Natural killer cell (primary cell): ENCODE measurements at regions not wholly inside any gene's neighbourhood (a gene's known extent, or its start where the extent isn't known, plus 50 kb on each side); places are given as distances from the start of the nearest gene placed in this dataset.

Experiments
- ATAC-seq, 3 donors: fragments of 150-1000 bp in 2 of 3; fragments of 200-7000 bp in 1 of 3; cut with Tn5 transposase; 1 replicate in 1 of 3; 2 replicates in 2 of 3; pipeline ENCODE4 v1.10.0; 2021; ENCODE audit warnings: mild to moderate bottlenecking in 2 of 3, moderate library complexity in 2 of 3
- DNase-seq, 2 donors: peaks; one replicate each; pipeline versions ENCODE4 v3.0.0 to v3.0.0-alpha.2; 2013 to 2021; ENCODE audit warnings: mixed read lengths in 1 of 2
- H3K27ac ChIP-seq: one replicate; pipeline ENCODE4 v1.5.1; 2013; ENCODE audit warnings: mild to moderate bottlenecking, low read length
- H3K27me3 ChIP-seq: one replicate; pipeline ENCODE4 v1.6.1; 2013; ENCODE audit warnings: low read length; ENCODE audit not compliant: control insufficient read depth, insufficient read depth
- H3K36me3 ChIP-seq: one replicate; pipeline ENCODE4 v1.6.1; 2013; ENCODE audit warnings: low read length; ENCODE audit not compliant: control insufficient read depth, insufficient read depth
- H3K4me1 ChIP-seq: one replicate; pipeline ENCODE4 v1.6.1; 2013; ENCODE audit warnings: low read length; ENCODE audit not compliant: control insufficient read depth, insufficient read depth
- H3K4me3 ChIP-seq: one replicate; pipeline ENCODE4 v1.5.1; 2013; ENCODE audit warnings: low read length
- H3K9me3 ChIP-seq: one replicate; pipeline ENCODE4 v1.6.1; 2013; ENCODE audit warnings: low read length; ENCODE audit not compliant: control insufficient read depth, insufficient read depth
- H3K27ac Mint-ChIP-seq, 2 donors: one replicate each; pipeline ENCODE4 v1.8.0; 2022; ENCODE audit warnings: mild to moderate bottlenecking in 2 of 2, mixed read lengths in 2 of 2, moderate library complexity in 1 of 2
- H3K27me3 Mint-ChIP-seq, 2 donors: one replicate each; pipeline ENCODE4 v1.8.0; 2022; ENCODE audit warnings: low read depth in 2 of 2, mixed read lengths in 2 of 2
- H3K36me3 Mint-ChIP-seq: one replicate; pipeline ENCODE4 v1.8.0; 2022; ENCODE audit warnings: mixed read lengths
- H3K4me1 Mint-ChIP-seq, 2 donors: one replicate each; pipeline ENCODE4 v1.8.0; 2022; ENCODE audit warnings: mixed read lengths in 2 of 2
- H3K4me3 Mint-ChIP-seq: one replicate; pipeline ENCODE4 v1.8.0; 2022; ENCODE audit warnings: mild to moderate bottlenecking, moderate library complexity, mixed read lengths
- H3K9me3 Mint-ChIP-seq, 2 donors: one replicate each; pipeline ENCODE4 v1.8.0; 2022; ENCODE audit warnings: mixed read lengths in 2 of 2
- WGBS: methylation state at CpG from one replicate; pipeline ENCODE4 v1.1.7; 2013; ENCODE audit warnings: missing lambda C conversion rate; ENCODE audit not compliant: insufficient coverage; 5-methylcytosine and 5-hydroxymethylcytosine counted together
- intact Hi-C: fragments of 100-400 bp; cut with micrococcal nuclease; formaldehyde crosslinking; loops from one replicate; pipeline ENCODE4 v1.14.2; 2022
- TF ChIP-seq, protein P1 (sequence below): fragments of 200-600 bp; IDR thresholded peaks from one replicate; pipeline ENCODE4 v1.8.0; 2022; ENCODE audit warnings: antibody characterized with exemption

DNA sequence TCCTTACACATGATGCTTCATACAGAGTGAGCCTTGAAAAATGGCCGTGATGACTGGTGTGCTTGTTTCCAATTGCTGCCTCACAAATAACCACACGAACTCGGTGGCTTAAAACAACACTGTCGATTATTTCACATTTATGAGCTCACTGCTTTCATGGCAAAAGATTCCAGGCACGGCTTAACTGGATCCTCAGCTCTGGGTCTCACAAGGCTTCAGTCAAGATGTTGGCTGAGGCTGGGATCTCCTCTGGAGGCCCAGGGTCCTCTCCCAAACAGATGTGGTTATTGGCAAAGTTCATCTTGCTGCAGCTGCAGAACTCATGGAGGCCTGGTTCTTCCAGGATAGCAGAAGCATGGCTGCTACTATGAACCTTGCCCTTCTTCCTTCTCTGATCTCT, 144.6 kb downstream of the TFAP2C start:
- DNase-seq = no peak
- ATAC-seq = no peak
- Mint-ChIP-seq H3K36me3 (no peaks in the 10 kb centered on the region), H3K27me3 (peaks cover 3 to 8% of the 10 kb centered on the region in 2 donors), H3K27ac (no peak overlapping the region), H3K9me3 (no peaks in the 10 kb centered on the region), H3K4me1 (no peaks in the 10 kb centered on the region), H3K4me3 (no peak overlapping the region)
- Histone ChIP-seq H3K36me3 (no peaks in the 10 kb centered on the region), H3K27me3 (no peaks in the 10 kb centered on the region), H3K4me1 (no peaks in the 10 kb centered on the region), H3K27ac (no peak overlapping the region), H3K4me3 (no peak overlapping the region), H3K9me3 (no peaks in the 10 kb centered on the region)
- intact Hi-C loops = no loop called here
- TF ChIP-seq, protein P1, sequence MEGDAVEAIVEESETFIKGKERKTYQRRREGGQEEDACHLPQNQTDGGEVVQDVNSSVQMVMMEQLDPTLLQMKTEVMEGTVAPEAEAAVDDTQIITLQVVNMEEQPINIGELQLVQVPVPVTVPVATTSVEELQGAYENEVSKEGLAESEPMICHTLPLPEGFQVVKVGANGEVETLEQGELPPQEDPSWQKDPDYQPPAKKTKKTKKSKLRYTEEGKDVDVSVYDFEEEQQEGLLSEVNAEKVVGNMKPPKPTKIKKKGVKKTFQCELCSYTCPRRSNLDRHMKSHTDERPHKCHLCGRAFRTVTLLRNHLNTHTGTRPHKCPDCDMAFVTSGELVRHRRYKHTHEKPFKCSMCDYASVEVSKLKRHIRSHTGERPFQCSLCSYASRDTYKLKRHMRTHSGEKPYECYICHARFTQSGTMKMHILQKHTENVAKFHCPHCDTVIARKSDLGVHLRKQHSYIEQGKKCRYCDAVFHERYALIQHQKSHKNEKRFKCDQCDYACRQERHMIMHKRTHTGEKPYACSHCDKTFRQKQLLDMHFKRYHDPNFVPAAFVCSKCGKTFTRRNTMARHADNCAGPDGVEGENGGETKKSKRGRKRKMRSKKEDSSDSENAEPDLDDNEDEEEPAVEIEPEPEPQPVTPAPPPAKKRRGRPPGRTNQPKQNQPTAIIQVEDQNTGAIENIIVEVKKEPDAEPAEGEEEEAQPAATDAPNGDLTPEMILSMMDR = no peak
- 94% methylated on average over 5 of the region's 5 CpGs for WGBS

DNA sequence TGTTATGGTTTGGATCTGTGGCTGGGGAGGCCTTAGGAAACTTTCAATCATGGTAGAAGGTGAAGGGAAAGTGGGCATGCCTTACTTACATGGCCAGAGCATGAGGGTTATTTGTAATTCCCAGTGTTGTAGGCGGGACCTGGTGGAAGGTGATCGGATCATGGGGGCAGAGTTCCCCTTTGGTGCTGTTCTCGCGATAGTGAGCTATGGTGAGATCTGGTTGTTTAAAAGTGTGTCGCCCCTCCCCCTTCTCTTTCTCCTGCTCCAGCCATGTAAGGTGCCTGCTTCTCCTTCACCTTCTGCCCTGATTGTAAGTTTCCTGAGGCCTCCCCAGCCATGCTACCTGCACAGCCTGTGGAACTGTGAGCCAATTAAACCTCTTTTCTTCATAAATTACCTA, 145.8 kb downstream of the TFAP2C start:
- H3K36me3 Mint-ChIP-seq = no peaks in the 10 kb centered on the region
- Histone ChIP-seq H3K36me3 (no peaks in the 10 kb centered on the region), H3K4me1 (no peaks in the 10 kb centered on the region), H3K4me3 (no peak overlapping the region), H3K27ac (no peak overlapping the region), H3K9me3 (no peaks in the 10 kb centered on the region), H3K27me3 (no peaks in the 10 kb centered on the region)
- H3K27me3 Mint-ChIP-seq = peaks cover 7 to 12% of the 10 kb centered on the region in 2 donors
- intact Hi-C loops = no loop called here
- WGBS = 91% methylated on average over 4 of the region's 5 CpGs
- no peak for ATAC-seq
- H3K27ac Mint-ChIP-seq = no peak overlapping the region
- no peaks in the 10 kb centered on the region for H3K4me1 Mint-ChIP-seq
- TF ChIP-seq, protein P1 = no peak
- H3K9me3 Mint-ChIP-seq = no peaks in the 10 kb centered on the region
- no peak for DNase-seq
- no peak overlapping the region for H3K4me3 Mint-ChIP-seq

DNA sequence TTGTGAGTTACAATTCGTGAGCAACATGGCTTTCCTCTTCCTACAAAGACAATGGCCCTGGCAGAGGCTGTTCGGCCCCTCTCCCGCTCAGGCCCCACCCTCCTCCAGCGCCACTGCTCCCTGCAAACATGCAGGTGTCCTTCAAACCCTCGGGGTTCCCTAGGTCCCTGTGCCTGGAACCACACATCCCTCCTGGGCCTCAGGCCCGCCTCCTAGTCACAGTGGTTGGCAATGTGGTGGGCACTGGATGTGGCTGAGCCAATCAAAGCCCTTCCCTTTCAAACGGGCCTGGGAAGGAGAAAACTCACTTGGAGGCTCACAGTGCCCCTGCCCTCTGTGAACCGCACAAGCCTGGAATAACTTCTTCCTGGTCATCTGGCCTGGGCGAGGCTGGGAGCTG, 147.2 kb downstream of the TFAP2C start:
- no peak for DNase-seq
- Mint-ChIP-seq H3K4me3 (no peak overlapping the region), H3K36me3 (no peaks in the 10 kb centered on the region), H3K27ac (no peak overlapping the region), H3K27me3 (peaks cover 10 to 14% of the 10 kb centered on the region in 2 donors), H3K4me1 (no peaks in the 10 kb centered on the region), H3K9me3 (no peaks in the 10 kb centered on the region)
- no peaks in the 10 kb centered on the region for H3K36me3 ChIP-seq
- ATAC-seq = no peak
- TF ChIP-seq, protein P1 = no peak
- intact Hi-C loops = no loop called here
- no peak overlapping the region for H3K27ac ChIP-seq
- WGBS = 69% methylated on average over 9 of the region's 9 CpGs
- no peak overlapping the region for H3K4me3 ChIP-seq
- H3K4me1 ChIP-seq = no peaks in the 10 kb centered on the region
- H3K27me3 ChIP-seq = no peaks in the 10 kb centered on the region
- H3K9me3 ChIP-seq = no peaks in the 10 kb centered on the region

DNA sequence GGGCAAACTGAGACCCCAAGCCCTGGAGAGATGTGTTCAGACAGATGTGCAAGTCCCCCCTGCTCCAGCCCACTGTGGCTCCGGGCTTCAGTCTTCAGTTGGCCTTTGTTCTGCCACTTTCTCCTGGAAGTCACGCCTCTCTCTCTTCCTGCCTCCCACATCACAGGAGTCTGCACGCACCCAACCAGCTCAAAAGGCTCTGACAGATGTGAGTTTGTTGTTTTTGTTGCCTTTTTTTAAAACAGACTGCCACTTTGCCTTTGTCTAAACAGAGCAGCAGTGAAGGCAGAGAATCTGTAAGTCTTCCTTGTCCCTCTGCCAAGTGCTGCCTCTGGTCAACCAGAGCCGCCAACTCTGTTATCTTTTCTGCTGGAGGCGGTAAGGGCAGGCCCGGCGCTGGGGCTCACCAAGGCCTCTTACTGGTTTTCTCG, 149.7 kb downstream of the TFAP2C start:
- no peak overlapping the region for H3K27ac ChIP-seq
- no peaks in the 10 kb centered on the region for H3K4me1 Mint-ChIP-seq
- TF ChIP-seq, protein P1 = no peak
- ATAC-seq = no peak
- no peaks in the 10 kb centered on the region for H3K27me3 ChIP-seq
- no peaks in the 10 kb centered on the region for H3K36me3 ChIP-seq
- DNase-seq = peak in 1 of 2 donors; percentile 32
- H3K9me3 Mint-ChIP-seq = no peaks in the 10 kb centered on the region
- H3K36me3 Mint-ChIP-seq = no peaks in the 10 kb centered on the region
- 38% methylated on average over 7 of the region's 8 CpGs for WGBS
- H3K9me3 ChIP-seq = no peaks in the 10 kb centered on the region
- intact Hi-C loops = no loop called here
- H3K27ac Mint-ChIP-seq = no peak overlapping the region
- H3K27me3 Mint-ChIP-seq = peaks cover 11 to 20% of the 10 kb centered on the region in 2 donors
- H3K4me3 ChIP-seq = no peak overlapping the region
- H3K4me3 Mint-ChIP-seq = no peak overlapping the region
- H3K4me1 ChIP-seq = no peaks in the 10 kb centered on the region
